PC-3 (cell line): ENCODE measurements at regions not wholly inside any gene's neighbourhood (a gene's known extent, or its start where the extent isn't known, plus 50 kb on each side); places are given as distances from the start of the nearest gene placed in this dataset.

ENCODE experiments used
- EZH2 ChIP-seq: fragments of 300-600 bp; sonication (generic); IDR thresholded peaks from one replicate; pipeline ENCODE4 v1.6.1; 2017; ENCODE audit warnings: antibody characterized with exemption, mild to moderate bottlenecking, low read length; ENCODE audit not compliant: unreplicated experiment
- EZH2phosphoT487 ChIP-seq: fragments of 300-600 bp; sonication (generic); IDR thresholded peaks from 2 replicates; pipeline ENCODE4 v1.6.1; 2018; ENCODE audit warnings: mild to moderate bottlenecking, antibody characterized with exemption, low read length, borderline replicate concordance

GRCh38 chr5:102596113-102596512 lies 97.3 kb upstream of the SLCO6A1 start:
- TF ChIP-seq EZH2 (no peak), EZH2phosphoT487 (no peak)
